K562 (cell line): ENCODE measurements at regions not wholly inside any gene's neighbourhood (a gene's known extent, or its start where the extent isn't known, plus 50 kb on each side); places are given as distances from the start of the nearest gene placed in this dataset.
A peak's percentile ranks its signal among the peaks of the same experiment; 100 is the strongest.

Source experiments
- BACH1 ChIP-seq: fragments of 200-800 bp; sonication (Bioruptor generic); IDR thresholded peaks from 2 replicates; pipeline ENCODE4 v1.6.1; 2016; ENCODE audit warnings: missing genetic modification characterization, missing compliant biosample characterization
- CBX1 ChIP-seq: sonication (generic); IDR thresholded peaks from 2 replicates; pipeline ENCODE4 v1.6.1; 2016; ENCODE audit warnings: antibody characterized with exemption, low read depth, mild to moderate bottlenecking
- CBX5 ChIP-seq: IDR thresholded peaks from 2 replicates; pipeline ENCODE4 v1.6.1; 2014; ENCODE audit warnings: low read depth, borderline replicate concordance
- CCNT2 ChIP-seq: IDR thresholded peaks from 2 replicates; pipeline ENCODE4 v1.6.1; 2011; ENCODE audit warnings: borderline replicate concordance, low read depth, mild to moderate bottlenecking, moderate library complexity, mixed read lengths, low read length; ENCODE audit not compliant: insufficient read length; ENCODE audit errors: extremely low read depth
- CEBPB ChIP-seq: fragments of 450-650 bp; IDR thresholded peaks from 2 replicates; pipeline ENCODE4 v1.6.1; 2016; ENCODE audit warnings: missing genetic modification characterization, missing compliant biosample characterization
- DPF2 ChIP-seq: fragments of 450-650 bp; IDR thresholded peaks from 2 replicates; pipeline ENCODE4 v1.6.1; 2016
- EP400 ChIP-seq: fragments of 450-650 bp; IDR thresholded peaks from 2 replicates; pipeline ENCODE4 v1.6.1; 2017; ENCODE audit warnings: antibody characterized with exemption, mild to moderate bottlenecking, moderate library complexity
- FOS ChIP-seq: IDR thresholded peaks from 3 replicates; pipeline ENCODE4 v1.6.1; 2011; ENCODE audit not compliant: insufficient read length; ENCODE audit errors: extremely low read depth
- FOSL1 ChIP-seq: fragments of 200-800 bp; sonication (Bioruptor generic); conservative IDR thresholded peaks from 2 replicates; pipeline ENCODE4 v1.6.1; 2016; ENCODE audit warnings: missing genetic modification characterization, missing compliant biosample characterization
- FOXJ3 ChIP-seq: sonication (generic); formaldehyde crosslinking; IDR thresholded peaks from 2 replicates; pipeline ENCODE4 v1.4.0; 2020; ENCODE audit warnings: mild to moderate bottlenecking, missing genetic modification reagents
- GABPB2 ChIP-seq: fragments of 250-450 bp; sonication (Bioruptor Pico); conservative IDR thresholded peaks from 2 replicates; pipeline ENCODE4 v1.5.1; 2021; ENCODE audit warnings: mild to moderate bottlenecking
- JUN ChIP-seq, 2 experiments: sonication (generic) in 1 of 2; formaldehyde crosslinking in 1 of 2; IDR thresholded peaks; 2 replicates each; pipeline versions ENCODE4 v1.6.1 to v1.8.0; 2012 to 2022; ENCODE audit warnings: borderline replicate concordance in 2 of 2, mild to moderate bottlenecking in 2 of 2, improper control_type of control experiment in 1 of 2, low read depth in 1 of 2, low read length in 1 of 2, missing genetic modification reagents in 1 of 2
- JUNB ChIP-seq: fragments of 450-650 bp; formaldehyde crosslinking; conservative IDR thresholded peaks from 2 replicates; pipeline ENCODE4 v1.4.0; 2020; ENCODE audit warnings: mild to moderate bottlenecking
- MCM3 ChIP-seq: fragments of 450-650 bp; IDR thresholded peaks from 2 replicates; pipeline ENCODE4 v1.6.1; 2016
- MECOM ChIP-seq: fragments of 250-450 bp; sonication (Bioruptor Pico); IDR thresholded peaks from 2 replicates; pipeline ENCODE4 v1.8.0; 2022; ENCODE audit warnings: inconsistent platforms
- MYNN ChIP-seq, 2 experiments: sonication (generic); formaldehyde crosslinking in 1 of 2; IDR thresholded peaks; 2 replicates each; pipeline versions ENCODE4 v1.5.0 to v1.6.1; 2016 to 2020; ENCODE audit warnings: antibody characterized with exemption in 1 of 2, missing genetic modification reagents in 1 of 2
- NFE2 ChIP-seq: IDR thresholded peaks from 2 replicates; pipeline ENCODE4 v1.6.1; 2014; ENCODE audit warnings: antibody characterized with exemption, low read depth
- SPI1 ChIP-seq: IDR thresholded peaks from 2 replicates; pipeline ENCODE4 v1.6.1; 2011; ENCODE audit warnings: low read depth, low read length, control low read depth, borderline replicate concordance
- ZC3H4 ChIP-seq: sonication (generic); formaldehyde crosslinking; IDR thresholded peaks from 2 replicates; pipeline ENCODE4 v1.9.0; 2021; ENCODE audit warnings: missing genetic modification reagents, borderline replicate concordance
- ZNF316 ChIP-seq: fragments of 450-650 bp; IDR thresholded peaks from 2 replicates; pipeline ENCODE4 v1.6.1; 2016
- ZNF41 ChIP-seq: fragments of 250-450 bp; sonication (Bioruptor Pico); conservative IDR thresholded peaks from 2 replicates; pipeline ENCODE4 v1.4.0; 2020; ENCODE audit warnings: mild to moderate bottlenecking
- TF ChIP-seq, protein P1 (sequence below), 2 experiments: fragments of 200-800 bp in 1 of 2; sonication (Bioruptor generic) in 1 of 2; sonication (generic) in 1 of 2; formaldehyde crosslinking in 1 of 2; IDR thresholded peaks in 1 of 2; conservative IDR thresholded peaks in 1 of 2; 2 replicates each; pipeline versions ENCODE4 v1.5.0 to v1.6.1; 2016 to 2020; ENCODE audit warnings: missing compliant biosample characterization in 1 of 2, missing genetic modification characterization in 1 of 2, missing genetic modification reagents in 1 of 2
- TF ChIP-seq, protein P2 (sequence below), 2 experiments: fragments of 150-350 bp in 1 of 2; IDR thresholded peaks; 2 replicates each; pipeline ENCODE4 v1.6.1; 2012 to 2016; ENCODE audit warnings: low read depth in 2 of 2, low read length in 2 of 2, mild to moderate bottlenecking in 1 of 2, moderate library complexity in 1 of 2
- TF ChIP-seq, protein P3 (sequence below), 2 experiments: fragments of 450-650 bp in 1 of 2; sonication (generic) in 1 of 2; formaldehyde crosslinking in 1 of 2; IDR thresholded peaks in 1 of 2; conservative IDR thresholded peaks in 1 of 2; 2 replicates each; pipeline versions ENCODE4 v1.6.1 to v1.8.1; 2016 to 2023; ENCODE audit warnings: mild to moderate bottlenecking in 2 of 2, moderate library complexity in 2 of 2, inconsistent platforms in 1 of 2, missing genetic modification reagents in 1 of 2

DNA sequence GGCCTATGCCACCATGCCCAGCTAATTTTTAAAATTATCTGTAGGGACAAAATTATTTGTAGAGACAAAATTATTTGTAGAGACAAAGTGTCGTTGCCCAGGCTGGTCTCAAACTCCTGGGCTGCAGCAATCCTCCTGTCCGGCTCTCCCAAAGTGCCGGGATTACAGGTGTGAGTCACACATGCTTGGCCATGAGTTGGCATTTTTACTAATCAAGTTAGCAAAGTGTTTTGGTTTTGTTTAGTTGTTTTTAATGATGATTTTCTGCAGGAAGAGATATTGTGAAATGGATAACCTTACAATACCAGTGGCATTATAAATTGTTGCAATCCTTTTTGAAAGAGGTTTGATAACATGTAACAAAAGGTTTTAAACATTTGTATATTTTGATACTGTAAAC, 65.3 kb upstream of the MAGI3 start (continued):
- TF ChIP-seq, protein P1, sequence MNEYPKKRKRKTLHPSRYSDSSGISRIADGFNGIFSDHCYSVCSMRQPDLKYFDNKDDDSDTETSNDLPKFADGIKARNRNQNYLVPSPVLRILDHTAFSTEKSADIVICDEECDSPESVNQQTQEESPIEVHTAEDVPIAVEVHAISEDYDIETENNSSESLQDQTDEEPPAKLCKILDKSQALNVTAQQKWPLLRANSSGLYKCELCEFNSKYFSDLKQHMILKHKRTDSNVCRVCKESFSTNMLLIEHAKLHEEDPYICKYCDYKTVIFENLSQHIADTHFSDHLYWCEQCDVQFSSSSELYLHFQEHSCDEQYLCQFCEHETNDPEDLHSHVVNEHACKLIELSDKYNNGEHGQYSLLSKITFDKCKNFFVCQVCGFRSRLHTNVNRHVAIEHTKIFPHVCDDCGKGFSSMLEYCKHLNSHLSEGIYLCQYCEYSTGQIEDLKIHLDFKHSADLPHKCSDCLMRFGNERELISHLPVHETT (CRISPR knock-in tag; conservative IDR thresholded peaks at IDR 0.05 in 1 of 2, IDR thresholded peaks at IDR 0.05 in 1 of 2), result no peak
- TF ChIP-seq NFE2, result peak; percentile 88
- peak; percentile 46; the same call in 1 of the 2 replicates for TF ChIP-seq DPF2
- no peak for TF ChIP-seq EP400
- TF ChIP-seq MYNN (IDR thresholded peaks at IDR 0.05), result no peak
- no peak for TF ChIP-seq MYNN (CRISPR knock-in tag; IDR thresholded peaks at IDR 0.05)
- TF ChIP-seq JUNB (CRISPR knock-in tag), result no peak
- TF ChIP-seq BACH1, result peak; percentile 38; the same call in 1 of the 2 replicates
- no peak for TF ChIP-seq FOS
- TF ChIP-seq CCNT2, result no peak
- no peak for TF ChIP-seq FOXJ3 (CRISPR knock-in tag)
- TF ChIP-seq JUN (IDR thresholded peaks at IDR 0.05; ENCODE audit: borderline replicate concordance, low read depth, low read length), result 0 out of 2 replicates have a peak, but pooled peaks have one; percentile 27
- no peak for TF ChIP-seq JUN (CRISPR knock-in tag; IDR thresholded peaks at IDR 0.05; ENCODE audit: borderline replicate concordance)
- no peak for TF ChIP-seq CBX1
- TF ChIP-seq FOSL1 (tag), result peak; percentile 87
- no peak for TF ChIP-seq SPI1
- TF ChIP-seq, protein P2, sequence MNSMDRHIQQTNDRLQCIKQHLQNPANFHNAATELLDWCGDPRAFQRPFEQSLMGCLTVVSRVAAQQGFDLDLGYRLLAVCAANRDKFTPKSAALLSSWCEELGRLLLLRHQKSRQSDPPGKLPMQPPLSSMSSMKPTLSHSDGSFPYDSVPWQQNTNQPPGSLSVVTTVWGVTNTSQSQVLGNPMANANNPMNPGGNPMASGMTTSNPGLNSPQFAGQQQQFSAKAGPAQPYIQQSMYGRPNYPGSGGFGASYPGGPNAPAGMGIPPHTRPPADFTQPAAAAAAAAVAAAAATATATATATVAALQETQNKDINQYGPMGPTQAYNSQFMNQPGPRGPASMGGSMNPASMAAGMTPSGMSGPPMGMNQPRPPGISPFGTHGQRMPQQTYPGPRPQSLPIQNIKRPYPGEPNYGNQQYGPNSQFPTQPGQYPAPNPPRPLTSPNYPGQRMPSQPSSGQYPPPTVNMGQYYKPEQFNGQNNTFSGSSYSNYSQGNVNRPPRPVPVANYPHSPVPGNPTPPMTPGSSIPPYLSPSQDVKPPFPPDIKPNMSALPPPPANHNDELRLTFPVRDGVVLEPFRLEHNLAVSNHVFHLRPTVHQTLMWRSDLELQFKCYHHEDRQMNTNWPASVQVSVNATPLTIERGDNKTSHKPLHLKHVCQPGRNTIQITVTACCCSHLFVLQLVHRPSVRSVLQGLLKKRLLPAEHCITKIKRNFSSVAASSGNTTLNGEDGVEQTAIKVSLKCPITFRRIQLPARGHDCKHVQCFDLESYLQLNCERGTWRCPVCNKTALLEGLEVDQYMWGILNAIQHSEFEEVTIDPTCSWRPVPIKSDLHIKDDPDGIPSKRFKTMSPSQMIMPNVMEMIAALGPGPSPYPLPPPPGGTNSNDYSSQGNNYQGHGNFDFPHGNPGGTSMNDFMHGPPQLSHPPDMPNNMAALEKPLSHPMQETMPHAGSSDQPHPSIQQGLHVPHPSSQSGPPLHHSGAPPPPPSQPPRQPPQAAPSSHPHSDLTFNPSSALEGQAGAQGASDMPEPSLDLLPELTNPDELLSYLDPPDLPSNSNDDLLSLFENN (IDR thresholded peaks at IDR 0.05; ENCODE audit: low read depth in 2 of 2, low read length in 2 of 2), result no peak
- TF ChIP-seq CEBPB (tag), result peak; percentile 78
- TF ChIP-seq ZC3H4 (CRISPR knock-in tag), result no peak
- TF ChIP-seq MCM3, result no peak
- no peak for TF ChIP-seq ZNF41 (CRISPR knock-in tag)
- TF ChIP-seq ZNF316, result peak; percentile 81
- no peak for TF ChIP-seq MECOM (CRISPR knock-in tag)
- TF ChIP-seq, protein P3, sequence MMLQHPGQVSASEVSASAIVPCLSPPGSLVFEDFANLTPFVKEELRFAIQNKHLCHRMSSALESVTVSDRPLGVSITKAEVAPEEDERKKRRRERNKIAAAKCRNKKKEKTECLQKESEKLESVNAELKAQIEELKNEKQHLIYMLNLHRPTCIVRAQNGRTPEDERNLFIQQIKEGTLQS (IDR thresholded peaks at IDR 0.05), result peak; percentile 68
- TF ChIP-seq, protein P3 (CRISPR knock-in tag; conservative IDR thresholded peaks at IDR 0.05), result no peak
- TF ChIP-seq CBX5, result no peak
- TF ChIP-seq GABPB2 (CRISPR knock-in tag), result no peak
